ENCODE measurements at regions not wholly inside any gene's neighbourhood (a gene's known extent, or its start where the extent isn't known, plus 50 kb on each side); places are given as distances from the start of the nearest gene placed in this dataset.
"Not testable (repeated sequence)": the region's sequence is repeated elsewhere in the genome, so short reads cannot be mapped to it uniquely, and the experiment has no call there.

DNA sequence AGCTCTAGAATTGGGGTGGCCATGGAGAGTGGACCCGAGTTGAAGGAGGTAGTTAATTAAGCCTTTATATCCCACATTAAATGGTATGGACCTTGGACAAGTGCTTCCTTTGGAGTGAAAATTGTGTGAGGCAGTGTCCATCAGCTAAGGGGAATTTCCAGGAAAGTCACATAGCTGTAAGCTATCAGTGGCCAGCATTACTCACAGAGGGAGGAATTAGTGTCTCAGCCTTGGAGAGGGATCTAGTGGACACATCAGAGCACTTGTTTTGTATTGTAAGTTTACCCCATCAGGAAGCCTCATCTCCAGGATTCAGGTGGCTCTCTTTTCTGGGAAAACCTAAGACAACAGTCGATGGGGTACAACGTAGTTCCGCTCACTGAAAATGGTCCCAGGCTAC is 416.7 kb downstream of the TFEC start:
- no peak for DNase-seq (ENCODE audit: low spot score)
- TF ChIP-seq, protein P1, sequence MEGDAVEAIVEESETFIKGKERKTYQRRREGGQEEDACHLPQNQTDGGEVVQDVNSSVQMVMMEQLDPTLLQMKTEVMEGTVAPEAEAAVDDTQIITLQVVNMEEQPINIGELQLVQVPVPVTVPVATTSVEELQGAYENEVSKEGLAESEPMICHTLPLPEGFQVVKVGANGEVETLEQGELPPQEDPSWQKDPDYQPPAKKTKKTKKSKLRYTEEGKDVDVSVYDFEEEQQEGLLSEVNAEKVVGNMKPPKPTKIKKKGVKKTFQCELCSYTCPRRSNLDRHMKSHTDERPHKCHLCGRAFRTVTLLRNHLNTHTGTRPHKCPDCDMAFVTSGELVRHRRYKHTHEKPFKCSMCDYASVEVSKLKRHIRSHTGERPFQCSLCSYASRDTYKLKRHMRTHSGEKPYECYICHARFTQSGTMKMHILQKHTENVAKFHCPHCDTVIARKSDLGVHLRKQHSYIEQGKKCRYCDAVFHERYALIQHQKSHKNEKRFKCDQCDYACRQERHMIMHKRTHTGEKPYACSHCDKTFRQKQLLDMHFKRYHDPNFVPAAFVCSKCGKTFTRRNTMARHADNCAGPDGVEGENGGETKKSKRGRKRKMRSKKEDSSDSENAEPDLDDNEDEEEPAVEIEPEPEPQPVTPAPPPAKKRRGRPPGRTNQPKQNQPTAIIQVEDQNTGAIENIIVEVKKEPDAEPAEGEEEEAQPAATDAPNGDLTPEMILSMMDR (IDR thresholded peaks at IDR 0.05; ENCODE audit: extremely low read depth, insufficient read depth, missing control alignments) = no peak
- in situ Hi-C loops (cut with MboI; ENCODE audit: low pct_unique_long_range_greater_than_20kb, low sequenced_read_pairs, unreplicated experiment) = no loop called here

DNA sequence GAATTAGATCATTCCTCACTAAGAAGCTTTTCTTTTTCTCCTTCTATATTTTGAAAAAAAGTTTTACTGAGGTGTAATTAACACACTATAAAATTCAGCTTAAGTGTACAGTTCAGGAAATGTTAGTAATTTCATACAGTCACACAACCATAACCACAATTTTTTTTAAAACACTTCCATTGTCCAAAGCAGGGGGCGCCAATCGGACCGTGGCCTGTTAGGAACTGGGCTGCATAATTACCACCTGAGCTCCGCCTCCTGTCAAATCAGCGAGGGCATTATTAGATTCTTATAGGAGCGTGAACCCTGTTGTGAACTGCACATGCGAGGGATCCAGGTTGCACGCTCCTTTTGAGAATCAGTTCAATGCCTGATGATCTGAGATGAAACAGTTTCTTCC is 427.1 kb downstream of the TFEC start:
- DNase-seq (ENCODE audit: low spot score) = no peak
- in situ Hi-C loops (cut with MboI; ENCODE audit: low pct_unique_long_range_greater_than_20kb, low sequenced_read_pairs, unreplicated experiment) = no loop called here
- TF ChIP-seq, protein P1 (IDR thresholded peaks at IDR 0.05; ENCODE audit: extremely low read depth, insufficient read depth, missing control alignments) = no peak

DNA sequence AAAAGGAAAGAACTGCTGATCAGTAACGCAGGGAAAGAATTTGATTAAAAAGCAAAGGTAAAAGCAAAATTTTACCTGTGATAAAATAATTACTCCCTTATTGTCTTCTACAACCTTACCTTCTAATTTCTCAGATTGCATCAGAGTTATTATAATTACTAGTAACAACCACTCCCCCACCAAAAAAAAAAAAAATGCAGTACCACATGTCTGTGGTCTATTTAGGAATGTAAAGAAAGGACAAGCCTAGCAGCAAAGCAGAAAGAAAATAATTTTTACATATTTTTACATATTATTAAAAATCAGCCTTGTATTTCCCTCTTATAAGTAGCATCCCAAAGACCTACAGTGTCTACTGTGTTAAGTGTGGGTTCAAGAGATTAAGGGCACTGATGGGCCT is 430.4 kb downstream of the TFEC start:
- DNase-seq (ENCODE audit: low spot score) = no peak
- TF ChIP-seq, protein P1 (IDR thresholded peaks at IDR 0.05; ENCODE audit: extremely low read depth, insufficient read depth, missing control alignments) = no peak
- in situ Hi-C loops (cut with MboI; ENCODE audit: low pct_unique_long_range_greater_than_20kb, low sequenced_read_pairs, unreplicated experiment) = no loop called here

DNA sequence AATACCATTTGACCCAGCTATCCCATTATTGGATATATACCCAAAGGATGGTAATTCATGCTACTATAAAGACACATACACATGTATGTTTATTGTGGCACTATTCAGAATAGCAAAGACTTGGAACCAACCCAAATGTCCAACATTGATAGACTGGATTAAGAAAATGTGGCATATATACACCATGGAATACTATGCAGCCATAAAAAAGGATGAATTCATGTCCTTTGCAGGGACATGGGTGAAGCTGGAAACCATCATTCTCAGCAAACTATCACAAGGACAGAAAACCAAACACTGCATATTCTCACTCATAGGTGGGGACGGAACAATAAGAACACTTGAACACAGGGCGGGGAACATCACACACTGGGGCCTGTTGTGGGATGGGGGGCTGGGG is 431.4 kb downstream of the TFEC start:
- DNase-seq (ENCODE audit: low spot score); in situ Hi-C loops (cut with MboI; ENCODE audit: low pct_unique_long_range_greater_than_20kb, low sequenced_read_pairs, unreplicated experiment): not testable (repeated sequence)

DNA sequence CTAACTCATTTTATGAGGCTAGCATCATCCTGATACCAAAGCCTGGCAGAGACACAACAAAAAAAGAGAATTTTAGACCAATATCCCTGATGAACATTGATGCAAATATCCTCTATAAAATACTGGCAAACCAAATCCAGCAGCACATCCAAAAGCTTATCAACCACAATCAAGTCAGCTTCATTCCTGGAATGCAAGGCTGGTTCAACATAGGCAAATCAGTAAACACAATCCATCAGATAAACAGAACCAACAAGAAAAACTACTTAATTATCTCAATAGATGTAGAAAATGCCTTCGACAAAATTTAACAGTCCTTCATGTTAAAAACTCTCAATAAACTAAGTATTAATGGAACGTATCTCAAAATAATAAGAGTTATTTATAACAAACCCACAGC is 433.3 kb downstream of the TFEC start:
- DNase-seq (ENCODE audit: low spot score); in situ Hi-C loops (cut with MboI; ENCODE audit: low pct_unique_long_range_greater_than_20kb, low sequenced_read_pairs, unreplicated experiment): not testable (repeated sequence)

DNA sequence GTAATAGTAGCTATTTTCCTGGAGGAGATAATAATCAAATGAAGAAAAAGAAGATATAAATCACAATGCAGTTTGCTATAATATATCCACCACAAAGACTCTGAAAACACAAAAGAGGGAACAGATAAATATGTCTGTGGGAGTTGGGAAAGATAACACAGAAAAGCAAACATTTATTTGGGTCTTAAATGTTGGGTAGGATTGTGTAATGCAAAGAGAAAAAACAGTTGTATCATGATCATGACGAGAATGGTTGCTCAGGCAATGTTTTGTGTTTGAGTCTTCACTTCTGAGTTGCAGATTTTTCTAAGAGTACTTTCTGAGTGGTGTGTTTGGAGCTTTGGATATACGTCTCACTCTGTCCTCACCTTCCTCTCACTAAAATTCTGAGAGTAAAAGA is 437.5 kb downstream of the TFEC start:
- TF ChIP-seq, protein P1 (IDR thresholded peaks at IDR 0.05; ENCODE audit: extremely low read depth, insufficient read depth, missing control alignments) = no peak
- DNase-seq (ENCODE audit: low spot score) = no peak
- in situ Hi-C loops (cut with MboI; ENCODE audit: low pct_unique_long_range_greater_than_20kb, low sequenced_read_pairs, unreplicated experiment) = no loop called here

DNA sequence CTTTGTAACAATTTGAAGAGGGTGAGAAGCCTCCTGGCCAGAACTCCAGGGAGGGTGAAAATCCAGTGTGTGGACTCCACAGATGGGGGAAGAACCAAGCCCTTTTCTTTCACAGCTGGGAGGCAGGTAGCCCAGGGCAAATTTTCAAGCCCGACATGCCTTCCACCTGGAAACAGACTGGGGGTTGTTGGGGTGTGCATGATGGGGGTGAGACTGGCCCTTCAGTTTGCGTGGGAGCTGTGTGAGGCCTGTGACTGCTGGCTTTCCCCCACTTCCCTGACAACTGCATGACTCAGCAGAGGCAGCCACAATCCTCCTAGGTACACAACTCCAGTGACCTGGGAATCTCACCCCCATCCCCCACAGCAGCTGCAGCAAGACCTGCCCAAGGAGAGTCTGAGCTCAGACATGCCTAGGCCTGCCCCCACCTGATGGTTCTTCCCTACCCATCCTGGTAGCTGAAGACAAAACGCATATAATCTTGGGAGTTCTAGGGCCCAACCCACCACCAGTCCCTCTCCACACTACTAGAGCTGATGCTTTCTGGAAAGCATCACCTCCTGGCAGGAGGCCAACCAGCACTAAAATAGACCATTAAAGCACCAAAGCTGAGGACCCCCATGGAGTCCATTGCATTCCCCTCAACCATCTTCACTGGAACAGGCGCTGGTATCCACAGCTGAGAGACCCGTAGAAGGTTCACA is 445.4 kb downstream of the TFEC start:
- DNase-seq (ENCODE audit: low spot score) = no peak
- in situ Hi-C loops (cut with MboI; ENCODE audit: low pct_unique_long_range_greater_than_20kb, low sequenced_read_pairs, unreplicated experiment) = no loop called here
- TF ChIP-seq, protein P1 (IDR thresholded peaks at IDR 0.05; ENCODE audit: extremely low read depth, insufficient read depth, missing control alignments) = no peak

DNA sequence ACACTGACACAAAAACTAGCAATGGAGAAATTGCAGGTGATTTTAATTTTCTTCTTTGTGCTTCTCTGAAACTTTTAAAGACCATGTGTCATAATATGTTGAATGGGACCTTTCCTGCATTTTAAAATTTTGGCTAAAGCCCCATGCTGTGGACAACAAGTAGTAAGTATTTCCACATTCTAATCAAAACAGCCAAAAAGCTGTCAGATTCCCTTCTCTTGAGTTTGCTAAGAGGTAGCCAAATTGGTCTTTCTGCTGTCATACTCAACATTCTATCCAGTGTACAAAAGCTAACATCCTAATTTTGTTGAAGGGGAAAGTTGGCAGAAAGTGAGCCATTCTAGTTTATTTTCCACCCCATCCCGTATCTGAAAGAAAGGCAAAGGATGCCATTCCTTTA is 447.6 kb downstream of the TFEC start:
- in situ Hi-C loops (cut with MboI; ENCODE audit: low pct_unique_long_range_greater_than_20kb, low sequenced_read_pairs, unreplicated experiment) = no loop called here
- DNase-seq (ENCODE audit: low spot score) = no peak
- TF ChIP-seq, protein P1 (IDR thresholded peaks at IDR 0.05; ENCODE audit: extremely low read depth, insufficient read depth, missing control alignments) = no peak

Data from GM13977 (cell line).